ENCODE measurements at regions not wholly inside any gene's neighbourhood (a gene's known extent, or its start where the extent isn't known, plus 50 kb on each side); places are given as distances from the start of the nearest gene placed in this dataset.

DNA sequence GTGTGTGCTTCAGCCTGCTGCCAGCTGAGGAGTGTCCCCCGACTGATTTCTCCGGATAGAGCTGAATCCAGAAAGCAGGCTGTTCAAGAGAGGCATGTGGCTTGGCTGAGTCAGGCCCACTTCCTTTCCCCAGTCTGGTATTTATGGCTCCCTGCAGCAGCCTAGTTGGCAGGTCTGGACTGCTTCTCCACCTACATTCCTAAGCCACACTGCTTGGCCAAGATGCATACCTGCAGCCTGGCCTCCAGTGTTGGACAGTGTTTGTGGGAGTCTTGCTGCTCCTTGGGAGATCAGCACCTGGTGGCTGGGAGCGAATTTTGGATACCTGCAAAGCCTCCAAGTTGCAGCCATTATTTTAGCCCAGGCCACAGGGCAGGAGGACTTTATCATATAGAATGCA lies 670.8 kb downstream of the ACTL7B start:
- no peak for TF ChIP-seq EZH2 (IDR thresholded peaks at IDR 0.05; ENCODE audit: low read depth, unreplicated experiment)
- TF ChIP-seq EZH2phosphoT487 (IDR thresholded peaks at IDR 0.05; ENCODE audit: unreplicated experiment) = no peak
- TF ChIP-seq, protein P1, sequence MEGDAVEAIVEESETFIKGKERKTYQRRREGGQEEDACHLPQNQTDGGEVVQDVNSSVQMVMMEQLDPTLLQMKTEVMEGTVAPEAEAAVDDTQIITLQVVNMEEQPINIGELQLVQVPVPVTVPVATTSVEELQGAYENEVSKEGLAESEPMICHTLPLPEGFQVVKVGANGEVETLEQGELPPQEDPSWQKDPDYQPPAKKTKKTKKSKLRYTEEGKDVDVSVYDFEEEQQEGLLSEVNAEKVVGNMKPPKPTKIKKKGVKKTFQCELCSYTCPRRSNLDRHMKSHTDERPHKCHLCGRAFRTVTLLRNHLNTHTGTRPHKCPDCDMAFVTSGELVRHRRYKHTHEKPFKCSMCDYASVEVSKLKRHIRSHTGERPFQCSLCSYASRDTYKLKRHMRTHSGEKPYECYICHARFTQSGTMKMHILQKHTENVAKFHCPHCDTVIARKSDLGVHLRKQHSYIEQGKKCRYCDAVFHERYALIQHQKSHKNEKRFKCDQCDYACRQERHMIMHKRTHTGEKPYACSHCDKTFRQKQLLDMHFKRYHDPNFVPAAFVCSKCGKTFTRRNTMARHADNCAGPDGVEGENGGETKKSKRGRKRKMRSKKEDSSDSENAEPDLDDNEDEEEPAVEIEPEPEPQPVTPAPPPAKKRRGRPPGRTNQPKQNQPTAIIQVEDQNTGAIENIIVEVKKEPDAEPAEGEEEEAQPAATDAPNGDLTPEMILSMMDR (conservative IDR thresholded peaks at IDR 0.05; ENCODE audit: low read depth in 2 of 2) = no peak
- no peak for TF ChIP-seq CREB1 (CRISPR knock-in tag; IDR thresholded peaks at IDR 0.05; ENCODE audit: low read depth)
- TF ChIP-seq, protein P2, sequence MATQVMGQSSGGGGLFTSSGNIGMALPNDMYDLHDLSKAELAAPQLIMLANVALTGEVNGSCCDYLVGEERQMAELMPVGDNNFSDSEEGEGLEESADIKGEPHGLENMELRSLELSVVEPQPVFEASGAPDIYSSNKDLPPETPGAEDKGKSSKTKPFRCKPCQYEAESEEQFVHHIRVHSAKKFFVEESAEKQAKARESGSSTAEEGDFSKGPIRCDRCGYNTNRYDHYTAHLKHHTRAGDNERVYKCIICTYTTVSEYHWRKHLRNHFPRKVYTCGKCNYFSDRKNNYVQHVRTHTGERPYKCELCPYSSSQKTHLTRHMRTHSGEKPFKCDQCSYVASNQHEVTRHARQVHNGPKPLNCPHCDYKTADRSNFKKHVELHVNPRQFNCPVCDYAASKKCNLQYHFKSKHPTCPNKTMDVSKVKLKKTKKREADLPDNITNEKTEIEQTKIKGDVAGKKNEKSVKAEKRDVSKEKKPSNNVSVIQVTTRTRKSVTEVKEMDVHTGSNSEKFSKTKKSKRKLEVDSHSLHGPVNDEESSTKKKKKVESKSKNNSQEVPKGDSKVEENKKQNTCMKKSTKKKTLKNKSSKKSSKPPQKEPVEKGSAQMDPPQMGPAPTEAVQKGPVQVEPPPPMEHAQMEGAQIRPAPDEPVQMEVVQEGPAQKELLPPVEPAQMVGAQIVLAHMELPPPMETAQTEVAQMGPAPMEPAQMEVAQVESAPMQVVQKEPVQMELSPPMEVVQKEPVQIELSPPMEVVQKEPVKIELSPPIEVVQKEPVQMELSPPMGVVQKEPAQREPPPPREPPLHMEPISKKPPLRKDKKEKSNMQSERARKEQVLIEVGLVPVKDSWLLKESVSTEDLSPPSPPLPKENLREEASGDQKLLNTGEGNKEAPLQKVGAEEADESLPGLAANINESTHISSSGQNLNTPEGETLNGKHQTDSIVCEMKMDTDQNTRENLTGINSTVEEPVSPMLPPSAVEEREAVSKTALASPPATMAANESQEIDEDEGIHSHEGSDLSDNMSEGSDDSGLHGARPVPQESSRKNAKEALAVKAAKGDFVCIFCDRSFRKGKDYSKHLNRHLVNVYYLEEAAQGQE (IDR thresholded peaks at IDR 0.05; ENCODE audit: unreplicated experiment) = no peak
- no peak for TF ChIP-seq POLR2AphosphoS5 (IDR thresholded peaks at IDR 0.05; ENCODE audit: low read depth)
- no peak for TF ChIP-seq ZNF331 (CRISPR knock-in tag; IDR thresholded peaks at IDR 0.05; ENCODE audit: low read depth)
- TF ChIP-seq JUNB (IDR thresholded peaks at IDR 0.05; ENCODE audit: unreplicated experiment) = no peak

Measured in GM23338 (cell line).